SK-N-SH (cell line): ENCODE measurements at regions not wholly inside any gene's neighbourhood (a gene's known extent, or its start where the extent isn't known, plus 50 kb on each side); places are given as distances from the start of the nearest gene placed in this dataset.

Experiments used
- CTCF ChIA-PET: fragments of 300-600, 350-600 bp; formaldehyde crosslinking; extraction: SDS; loops from one replicate; lab custom pipeline; 2021; lab: Yijun Ruan, JAX
- POLR2A ChIA-PET: fragments of 350-600 bp; sonication (Branson Sonifier 250); formaldehyde crosslinking; extraction: SDS; loops from one replicate; lab custom pipeline; 2020; ENCODE audit warnings: antibody characterized with exemption, inconsistent platforms; lab: Yijun Ruan, JAX
- DNase-seq: peaks from one replicate; pipeline ENCODE4 v3.0.0; 2012
- H2AFZ ChIP-seq: fragments of 200-600 bp; sonication (generic); 2 replicates; pipeline ENCODE4 v1.8.1; 2016; ENCODE audit warnings: antibody characterized with exemption, mild to moderate bottlenecking, low read depth
- H3F3A ChIP-seq: fragments of 200-600 bp; sonication (generic); replicated peaks from 2 replicates; pipeline ENCODE3; 2016; ENCODE audit warnings: antibody characterized with exemption, mild to moderate bottlenecking; ENCODE audit not compliant: insufficient read depth
- H3K27ac ChIP-seq, 2 experiments: fragments of 200-500 bp in 1 of 2; fragments of 200-600 bp in 1 of 2; sonication (Bioruptor generic) in 1 of 2; sonication (generic), shearing (Covaris generic) in 1 of 2; 2 replicates each; pipeline versions ENCODE4 v1.5.1 to v1.6.1; 2014 to 2016; ENCODE audit warnings: low read depth in 2 of 2, inconsistent platforms in 1 of 2, low read length in 1 of 2, mild to moderate bottlenecking in 1 of 2, mixed read lengths in 1 of 2
- H3K27me3 ChIP-seq: fragments of 200-600 bp; sonication (generic), shearing (Covaris generic); 2 replicates; pipeline ENCODE4 v1.6.1; 2016; ENCODE audit warnings: mixed run types; ENCODE audit not compliant: insufficient read depth
- H3K36me3 ChIP-seq, 2 experiments: fragments of 200-500 bp in 1 of 2; fragments of 200-600 bp in 1 of 2; sonication (Bioruptor generic) in 1 of 2; sonication (generic) in 1 of 2; replicated peaks in 1 of 2; 2 replicates each; pipeline versions ENCODE3 to v1.5.1; 2014 to 2016; ENCODE audit warnings: low read length in 1 of 2, mild to moderate bottlenecking in 1 of 2; ENCODE audit not compliant: insufficient read depth in 2 of 2, control insufficient read depth in 1 of 2
- H3K4me1 ChIP-seq, 2 experiments: fragments of 200-500 bp in 1 of 2; fragments of 200-600 bp in 1 of 2; sonication (Bioruptor generic) in 1 of 2; sonication (generic), shearing (Covaris generic) in 1 of 2; 2 replicates each; pipeline versions ENCODE4 v1.5.1 to v1.6.1; 2014 to 2016; ENCODE audit warnings: low read depth in 1 of 2, low read length in 1 of 2, mixed run types in 1 of 2; ENCODE audit not compliant: insufficient read depth in 2 of 2, control insufficient read depth in 1 of 2
- H3K4me2 ChIP-seq: fragments of 200-600 bp; sonication (generic), shearing (Covaris generic); 2 replicates; pipeline ENCODE4 v1.6.1; 2017; ENCODE audit warnings: mixed run types
- H3K4me3 ChIP-seq, 2 experiments: fragments of 200-500 bp in 1 of 2; fragments of 200-600 bp in 1 of 2; sonication (Bioruptor generic) in 1 of 2; sonication (generic), shearing (Covaris generic) in 1 of 2; 2 replicates each; pipeline versions ENCODE4 v1.5.1 to v1.8.1; 2014 to 2016; ENCODE audit warnings: low read depth in 2 of 2, inconsistent platforms in 1 of 2, low read length in 1 of 2, mild to moderate bottlenecking in 1 of 2, mixed read lengths in 1 of 2, moderate library complexity in 1 of 2
- H3K79me2 ChIP-seq: fragments of 200-600 bp; sonication (generic); 2 replicates; pipeline ENCODE4 v1.8.1; 2017; ENCODE audit warnings: mild to moderate bottlenecking; ENCODE audit not compliant: insufficient read depth
- H3K9ac ChIP-seq: fragments of 200-600 bp; sonication (generic); 2 replicates; pipeline ENCODE4 v1.6.1; 2017; ENCODE audit warnings: mixed run types
- H3K9me2 ChIP-seq: fragments of 200-600 bp; sonication (generic); 2 replicates; pipeline ENCODE4 v1.6.1; 2017; ENCODE audit warnings: mixed run types
- H3K9me3 ChIP-seq: fragments of 200-600 bp; sonication (generic); 2 replicates; pipeline ENCODE4 v1.6.1; 2017; ENCODE audit warnings: mixed run types, mild to moderate bottlenecking, moderate library complexity
- H4K20me1 ChIP-seq: fragments of 200-600 bp; sonication (generic); 2 replicates; pipeline ENCODE4 v1.6.1; 2017; ENCODE audit warnings: mild to moderate bottlenecking, mixed run types; ENCODE audit not compliant: insufficient read depth
- CHD2 ChIP-seq: fragments of 150-350 bp; IDR thresholded peaks from 2 replicates; pipeline ENCODE4 v1.6.1; 2018; ENCODE audit warnings: low read length; ENCODE audit not compliant: partially characterized antibody
- EP300 ChIP-seq, 2 experiments: IDR thresholded peaks; 2 replicates each; pipeline versions ENCODE4 v1.4.0 to v1.6.1; 2012; ENCODE audit warnings: borderline replicate concordance in 1 of 2, low read depth in 1 of 2, low read length in 1 of 2
- FOXJ3 ChIP-seq: sonication (generic); formaldehyde crosslinking; IDR thresholded peaks from 2 replicates; pipeline ENCODE4 v1.5.1; 2020; ENCODE audit warnings: mild to moderate bottlenecking, missing genetic modification reagents
- FOXM1 ChIP-seq: IDR thresholded peaks from 2 replicates; pipeline ENCODE4 v1.4.0; 2012; ENCODE audit warnings: low read depth, mild to moderate bottlenecking
- GATA2 ChIP-seq: sonication (generic); formaldehyde crosslinking; IDR thresholded peaks from 2 replicates; pipeline ENCODE4 v1.5.0; 2020; ENCODE audit warnings: mild to moderate bottlenecking, missing genetic modification reagents
- MEF2A ChIP-seq: IDR thresholded peaks from 2 replicates; pipeline ENCODE4 v1.4.0; 2012; ENCODE audit warnings: low read depth, borderline replicate concordance
- MXI1 ChIP-seq: IDR thresholded peaks from 2 replicates; pipeline ENCODE4 v1.6.1; 2012; ENCODE audit warnings: mild to moderate bottlenecking, low read depth, low read length, improper control_type of control experiment
- NFIC ChIP-seq: IDR thresholded peaks from 2 replicates; pipeline ENCODE4 v1.4.0; 2012; ENCODE audit warnings: borderline replicate concordance
- NRF1 ChIP-seq: IDR thresholded peaks from 2 replicates; pipeline ENCODE4 v1.6.1; 2012; ENCODE audit warnings: low read depth, mild to moderate bottlenecking, low read length
- RAD21 ChIP-seq: IDR thresholded peaks from 2 replicates; pipeline ENCODE4 v1.6.1; 2012; ENCODE audit warnings: mild to moderate bottlenecking, low read length
- RCOR1 ChIP-seq: fragments of 150-350 bp; IDR thresholded peaks from 2 replicates; pipeline ENCODE4 v1.6.1; 2017; ENCODE audit warnings: antibody characterized with exemption, low read length
- RFX5 ChIP-seq: IDR thresholded peaks from 2 replicates; pipeline ENCODE4 v1.6.1; 2012; ENCODE audit warnings: mild to moderate bottlenecking, improper control_type of control experiment, low read length
- RXRA ChIP-seq: IDR thresholded peaks from 2 replicates; pipeline ENCODE4 v1.4.0; 2012; ENCODE audit warnings: low read depth, mild to moderate bottlenecking, borderline replicate concordance
- SMC3 ChIP-seq: IDR thresholded peaks from 2 replicates; pipeline ENCODE4 v1.6.1; 2012; ENCODE audit warnings: low read depth, low read length, improper control_type of control experiment
- WGBS: methylation state at CpG from one replicate; pipeline ENCODE4 v1.1.6; 2017; ENCODE audit warnings: low lambda C conversion rate; 5-methylcytosine and 5-hydroxymethylcytosine counted together
- TF ChIP-seq, protein P1 (sequence below): fragments of 200-600 bp; sonication (generic); IDR thresholded peaks from 2 replicates; pipeline ENCODE4 v1.6.1; 2017; ENCODE audit warnings: antibody characterized with exemption, mild to moderate bottlenecking, moderate library complexity
- TF ChIP-seq, protein P2 (sequence below): IDR thresholded peaks from 2 replicates; pipeline ENCODE4; 2012
- TF ChIP-seq, protein P3 (sequence below): IDR thresholded peaks from 2 replicates; pipeline ENCODE4 v1.6.1; 2012; ENCODE audit warnings: mild to moderate bottlenecking, low read depth, low read length, moderate library complexity
- TF ChIP-seq, protein P4 (sequence below): fragments of 150-350 bp; IDR thresholded peaks from 2 replicates; pipeline ENCODE4 v1.6.1; 2016; ENCODE audit warnings: mild to moderate bottlenecking, low read depth, low read length
- TF ChIP-seq, protein P5 (sequence below): IDR thresholded peaks from 2 replicates; pipeline ENCODE4 v1.4.0; 2012; ENCODE audit warnings: low read depth, borderline replicate concordance

DNA sequence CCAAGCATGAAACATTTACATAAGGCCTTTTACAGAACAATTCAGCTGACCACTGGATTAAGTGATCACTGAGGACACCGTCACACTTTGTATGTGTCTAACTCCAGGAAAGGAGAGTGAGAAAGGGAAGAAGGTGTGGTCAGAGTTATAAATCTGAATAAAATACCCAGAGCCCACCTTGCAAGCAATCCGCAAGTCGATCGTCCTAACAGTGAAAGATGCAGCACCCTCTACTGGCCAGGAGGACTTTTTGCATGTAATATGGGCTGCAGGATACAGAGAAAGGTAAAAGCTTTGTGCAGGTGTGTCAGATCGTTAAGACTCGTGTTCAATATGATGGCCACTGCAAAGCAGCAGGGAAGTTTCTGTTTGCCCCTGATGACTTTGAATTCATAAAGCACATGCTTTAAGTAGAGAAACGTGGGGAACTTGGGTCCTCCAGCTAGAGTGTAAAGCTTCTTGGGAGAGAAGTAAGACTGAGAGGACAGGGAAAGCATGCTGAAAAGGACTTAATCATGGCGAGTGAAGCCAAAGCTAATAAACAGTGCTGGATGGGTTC is 68.5 kb upstream of the BMPER start:
- H3K9me2 ChIP-seq, result no peaks in the 10 kb centered on the region
- peak; percentile 21 for DNase-seq
- no peak overlapping the region; a peak in 1 of 4 replicates for H3K4me3 ChIP-seq
- peaks cover 0 to 10% of the 10 kb centered on the region in 2 experiments; a peak in 3 of 4 replicates for H3K4me1 ChIP-seq
- no peaks in the 10 kb centered on the region for H3K27me3 ChIP-seq
- TF ChIP-seq RCOR1, result no peak
- TF ChIP-seq, protein P1, sequence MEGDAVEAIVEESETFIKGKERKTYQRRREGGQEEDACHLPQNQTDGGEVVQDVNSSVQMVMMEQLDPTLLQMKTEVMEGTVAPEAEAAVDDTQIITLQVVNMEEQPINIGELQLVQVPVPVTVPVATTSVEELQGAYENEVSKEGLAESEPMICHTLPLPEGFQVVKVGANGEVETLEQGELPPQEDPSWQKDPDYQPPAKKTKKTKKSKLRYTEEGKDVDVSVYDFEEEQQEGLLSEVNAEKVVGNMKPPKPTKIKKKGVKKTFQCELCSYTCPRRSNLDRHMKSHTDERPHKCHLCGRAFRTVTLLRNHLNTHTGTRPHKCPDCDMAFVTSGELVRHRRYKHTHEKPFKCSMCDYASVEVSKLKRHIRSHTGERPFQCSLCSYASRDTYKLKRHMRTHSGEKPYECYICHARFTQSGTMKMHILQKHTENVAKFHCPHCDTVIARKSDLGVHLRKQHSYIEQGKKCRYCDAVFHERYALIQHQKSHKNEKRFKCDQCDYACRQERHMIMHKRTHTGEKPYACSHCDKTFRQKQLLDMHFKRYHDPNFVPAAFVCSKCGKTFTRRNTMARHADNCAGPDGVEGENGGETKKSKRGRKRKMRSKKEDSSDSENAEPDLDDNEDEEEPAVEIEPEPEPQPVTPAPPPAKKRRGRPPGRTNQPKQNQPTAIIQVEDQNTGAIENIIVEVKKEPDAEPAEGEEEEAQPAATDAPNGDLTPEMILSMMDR, result peak; percentile 69
- TF ChIP-seq, protein P2, sequence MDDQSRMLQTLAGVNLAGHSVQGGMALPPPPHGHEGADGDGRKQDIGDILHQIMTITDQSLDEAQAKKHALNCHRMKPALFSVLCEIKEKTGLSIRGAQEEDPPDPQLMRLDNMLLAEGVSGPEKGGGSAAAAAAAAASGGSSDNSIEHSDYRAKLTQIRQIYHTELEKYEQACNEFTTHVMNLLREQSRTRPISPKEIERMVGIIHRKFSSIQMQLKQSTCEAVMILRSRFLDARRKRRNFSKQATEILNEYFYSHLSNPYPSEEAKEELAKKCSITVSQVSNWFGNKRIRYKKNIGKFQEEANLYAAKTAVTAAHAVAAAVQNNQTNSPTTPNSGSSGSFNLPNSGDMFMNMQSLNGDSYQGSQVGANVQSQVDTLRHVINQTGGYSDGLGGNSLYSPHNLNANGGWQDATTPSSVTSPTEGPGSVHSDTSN, result no peak
- TF ChIP-seq, protein P3, sequence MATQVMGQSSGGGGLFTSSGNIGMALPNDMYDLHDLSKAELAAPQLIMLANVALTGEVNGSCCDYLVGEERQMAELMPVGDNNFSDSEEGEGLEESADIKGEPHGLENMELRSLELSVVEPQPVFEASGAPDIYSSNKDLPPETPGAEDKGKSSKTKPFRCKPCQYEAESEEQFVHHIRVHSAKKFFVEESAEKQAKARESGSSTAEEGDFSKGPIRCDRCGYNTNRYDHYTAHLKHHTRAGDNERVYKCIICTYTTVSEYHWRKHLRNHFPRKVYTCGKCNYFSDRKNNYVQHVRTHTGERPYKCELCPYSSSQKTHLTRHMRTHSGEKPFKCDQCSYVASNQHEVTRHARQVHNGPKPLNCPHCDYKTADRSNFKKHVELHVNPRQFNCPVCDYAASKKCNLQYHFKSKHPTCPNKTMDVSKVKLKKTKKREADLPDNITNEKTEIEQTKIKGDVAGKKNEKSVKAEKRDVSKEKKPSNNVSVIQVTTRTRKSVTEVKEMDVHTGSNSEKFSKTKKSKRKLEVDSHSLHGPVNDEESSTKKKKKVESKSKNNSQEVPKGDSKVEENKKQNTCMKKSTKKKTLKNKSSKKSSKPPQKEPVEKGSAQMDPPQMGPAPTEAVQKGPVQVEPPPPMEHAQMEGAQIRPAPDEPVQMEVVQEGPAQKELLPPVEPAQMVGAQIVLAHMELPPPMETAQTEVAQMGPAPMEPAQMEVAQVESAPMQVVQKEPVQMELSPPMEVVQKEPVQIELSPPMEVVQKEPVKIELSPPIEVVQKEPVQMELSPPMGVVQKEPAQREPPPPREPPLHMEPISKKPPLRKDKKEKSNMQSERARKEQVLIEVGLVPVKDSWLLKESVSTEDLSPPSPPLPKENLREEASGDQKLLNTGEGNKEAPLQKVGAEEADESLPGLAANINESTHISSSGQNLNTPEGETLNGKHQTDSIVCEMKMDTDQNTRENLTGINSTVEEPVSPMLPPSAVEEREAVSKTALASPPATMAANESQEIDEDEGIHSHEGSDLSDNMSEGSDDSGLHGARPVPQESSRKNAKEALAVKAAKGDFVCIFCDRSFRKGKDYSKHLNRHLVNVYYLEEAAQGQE, result no peak
- no peaks in the 10 kb centered on the region for H3F3A ChIP-seq
- H3K36me3 ChIP-seq, result no peaks in the 10 kb centered on the region
- WGBS, result 67% methylated on average over 8 of the region's 8 CpGs
- ChIA-PET POLR2A (no interaction called here), CTCF (interaction anchor here (0.8 to 4.0 kb wide), 7 partner anchors 12 to 594 kb away, joined by 3 to 14 read pairs (median 4); no protein-coding TSS in a partner anchor)
- no peak overlapping the region for H3K4me2 ChIP-seq
- H3K79me2 ChIP-seq, result no peaks in the 10 kb centered on the region
- H3K27ac ChIP-seq, result no peak overlapping the region
- no peak overlapping the region for H3K9ac ChIP-seq
- H3K9me3 ChIP-seq, result no peaks in the 10 kb centered on the region
- H2AFZ ChIP-seq, result no peak overlapping the region
- no peaks in the 10 kb centered on the region for H4K20me1 ChIP-seq

DNA sequence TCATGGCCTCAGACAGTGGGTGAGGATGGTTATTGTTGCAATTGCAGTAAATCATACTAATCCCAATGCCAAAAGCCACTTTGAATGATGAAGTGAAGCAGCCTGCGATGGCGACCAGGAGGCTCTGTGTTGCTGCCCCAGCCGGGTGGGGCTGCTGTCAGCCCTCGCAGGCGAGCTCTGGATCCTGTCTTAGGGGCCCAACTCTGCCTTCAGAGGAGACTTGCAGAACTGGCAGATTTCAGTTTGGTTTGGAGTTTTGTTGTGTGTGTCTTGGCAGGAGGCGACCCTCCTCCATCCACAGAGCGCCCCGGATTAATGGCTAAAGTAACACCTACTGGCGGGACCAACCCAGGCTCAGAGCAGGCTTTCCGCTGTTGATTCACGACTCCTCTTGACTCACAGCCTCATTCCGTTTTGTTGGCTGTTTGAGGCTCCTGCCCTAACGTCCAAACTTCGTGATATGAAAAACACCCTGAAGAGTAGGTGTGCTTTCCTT is 67.9 kb upstream of the BMPER start:
- Histone ChIP-seq H3K9me2 (no peaks in the 10 kb centered on the region), H3K27me3 (no peaks in the 10 kb centered on the region), H3K4me1 (peaks cover 0 to 13% of the 10 kb centered on the region in 2 experiments; a peak in 3 of 4 replicates), H3K27ac (no peak overlapping the region), H3K36me3 (no peaks in the 10 kb centered on the region), H3K4me3 (no peak overlapping the region), H3K9ac (no peak overlapping the region), H2AFZ (no peak overlapping the region), H3F3A (no peaks in the 10 kb centered on the region), H3K4me2 (no peak overlapping the region), H3K9me3 (no peaks in the 10 kb centered on the region), H3K79me2 (no peaks in the 10 kb centered on the region), H4K20me1 (no peaks in the 10 kb centered on the region)
- POLR2A ChIA-PET, result no interaction called here
- DNase-seq, result no peak
- WGBS, result 79% methylated on average over 14 of the region's 14 CpGs
- CTCF ChIA-PET, result interaction anchor here (1.2 to 4.0 kb wide), 4 partner anchors 12 to 594 kb away, joined by 4 to 14 read pairs (median 4); no protein-coding TSS in a partner anchor
- TF ChIP-seq MEF2A, result no peak
- TF ChIP-seq RXRA, result no peak
- no peak for TF ChIP-seq RAD21
- no peak for TF ChIP-seq FOXM1
- TF ChIP-seq GATA2, result no peak
- no peak for TF ChIP-seq FOXJ3 (CRISPR knock-in tag)
- TF ChIP-seq, protein P4, sequence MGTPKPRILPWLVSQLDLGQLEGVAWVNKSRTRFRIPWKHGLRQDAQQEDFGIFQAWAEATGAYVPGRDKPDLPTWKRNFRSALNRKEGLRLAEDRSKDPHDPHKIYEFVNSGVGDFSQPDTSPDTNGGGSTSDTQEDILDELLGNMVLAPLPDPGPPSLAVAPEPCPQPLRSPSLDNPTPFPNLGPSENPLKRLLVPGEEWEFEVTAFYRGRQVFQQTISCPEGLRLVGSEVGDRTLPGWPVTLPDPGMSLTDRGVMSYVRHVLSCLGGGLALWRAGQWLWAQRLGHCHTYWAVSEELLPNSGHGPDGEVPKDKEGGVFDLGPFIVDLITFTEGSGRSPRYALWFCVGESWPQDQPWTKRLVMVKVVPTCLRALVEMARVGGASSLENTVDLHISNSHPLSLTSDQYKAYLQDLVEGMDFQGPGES, result no peak
- TF ChIP-seq EP300 (IDR thresholded peaks at IDR 0.05; ENCODE audit: borderline replicate concordance in 1 of 2, low read depth in 1 of 2, low read length in 1 of 2), result no peak
- no peak for TF ChIP-seq SMC3
- TF ChIP-seq RFX5, result no peak
- TF ChIP-seq MXI1, result no peak
- TF ChIP-seq NRF1, result no peak
- no peak for TF ChIP-seq NFIC
- TF ChIP-seq RCOR1, result no peak
- no peak for TF ChIP-seq CHD2
- TF ChIP-seq, protein P5, sequence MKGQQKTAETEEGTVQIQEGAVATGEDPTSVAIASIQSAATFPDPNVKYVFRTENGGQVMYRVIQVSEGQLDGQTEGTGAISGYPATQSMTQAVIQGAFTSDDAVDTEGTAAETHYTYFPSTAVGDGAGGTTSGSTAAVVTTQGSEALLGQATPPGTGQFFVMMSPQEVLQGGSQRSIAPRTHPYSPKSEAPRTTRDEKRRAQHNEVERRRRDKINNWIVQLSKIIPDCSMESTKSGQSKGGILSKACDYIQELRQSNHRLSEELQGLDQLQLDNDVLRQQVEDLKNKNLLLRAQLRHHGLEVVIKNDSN, result no peak
